ENCODE measurements at regions not wholly inside any gene's neighbourhood (a gene's known extent, or its start where the extent isn't known, plus 50 kb on each side); places are given as distances from the start of the nearest gene placed in this dataset.
A peak's percentile ranks its signal among the peaks of the same experiment; 100 is the strongest.

DNA sequence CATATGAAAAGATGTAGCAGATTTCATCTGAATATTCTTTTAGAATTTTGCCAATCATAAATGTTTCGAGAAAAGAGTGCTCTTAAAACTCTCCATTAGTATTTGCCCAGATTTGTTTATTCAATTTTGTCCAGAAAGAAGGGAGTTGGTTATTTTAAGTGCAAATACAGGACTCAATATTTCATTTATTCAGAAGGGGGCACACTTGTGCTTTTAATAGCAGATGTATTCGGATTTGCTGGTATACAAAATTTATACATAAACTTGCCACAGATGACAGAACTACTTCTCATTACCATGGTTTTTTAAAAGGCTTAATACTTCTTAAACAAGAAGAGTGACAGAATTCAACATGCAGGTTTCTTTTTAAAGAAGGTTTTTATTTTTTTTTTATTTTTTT lies 69.8 kb upstream of the GRM7 start:
- DNase-seq: no peak
- Histone ChIP-seq H3K36me3 (ENCODE audit: control insufficient read depth, insufficient read depth, low read length) (no peaks in the 10 kb centered on the region), H3K27me3 (ENCODE audit: control insufficient read depth, insufficient read depth, low read length, poor library complexity, severe bottlenecking) (no peaks in the 10 kb centered on the region), H3K4me3 (ENCODE audit: low read length) (no peak overlapping the region), H3K27ac (ENCODE audit: low read depth, low read length) (no peak overlapping the region), H3K9me3 (ENCODE audit: control insufficient read depth, low read length) (no peaks in the 10 kb centered on the region), H3K9ac (ENCODE audit: extremely low read depth, low read length, poor library complexity, severe bottlenecking) (no peak overlapping the region), H3K4me1 (ENCODE audit: control insufficient read depth, insufficient read depth, low read length) (no peaks in the 10 kb centered on the region)
- TF ChIP-seq, protein P1, sequence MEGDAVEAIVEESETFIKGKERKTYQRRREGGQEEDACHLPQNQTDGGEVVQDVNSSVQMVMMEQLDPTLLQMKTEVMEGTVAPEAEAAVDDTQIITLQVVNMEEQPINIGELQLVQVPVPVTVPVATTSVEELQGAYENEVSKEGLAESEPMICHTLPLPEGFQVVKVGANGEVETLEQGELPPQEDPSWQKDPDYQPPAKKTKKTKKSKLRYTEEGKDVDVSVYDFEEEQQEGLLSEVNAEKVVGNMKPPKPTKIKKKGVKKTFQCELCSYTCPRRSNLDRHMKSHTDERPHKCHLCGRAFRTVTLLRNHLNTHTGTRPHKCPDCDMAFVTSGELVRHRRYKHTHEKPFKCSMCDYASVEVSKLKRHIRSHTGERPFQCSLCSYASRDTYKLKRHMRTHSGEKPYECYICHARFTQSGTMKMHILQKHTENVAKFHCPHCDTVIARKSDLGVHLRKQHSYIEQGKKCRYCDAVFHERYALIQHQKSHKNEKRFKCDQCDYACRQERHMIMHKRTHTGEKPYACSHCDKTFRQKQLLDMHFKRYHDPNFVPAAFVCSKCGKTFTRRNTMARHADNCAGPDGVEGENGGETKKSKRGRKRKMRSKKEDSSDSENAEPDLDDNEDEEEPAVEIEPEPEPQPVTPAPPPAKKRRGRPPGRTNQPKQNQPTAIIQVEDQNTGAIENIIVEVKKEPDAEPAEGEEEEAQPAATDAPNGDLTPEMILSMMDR (conservative IDR thresholded peaks at IDR 0.05): no peak
- Mint-ChIP-seq H3K4me3 (no peak overlapping the region), H3K36me3 (ENCODE audit: low read depth) (no peaks in the 10 kb centered on the region), H3K9me3 (no peaks in the 10 kb centered on the region), H3K4me1 (no peaks in the 10 kb centered on the region), H3K27ac (no peak overlapping the region), H3K27me3 (ENCODE audit: insufficient read depth) (no peaks in the 10 kb centered on the region)
- 80% methylated on average over 2 of the region's 2 CpGs; no CpG with 5 or more reads in 1 of the 2 experiments for WGBS, 2 experiments (ENCODE audit: insufficient coverage in 1 of 2, insufficient read length in 1 of 2)

DNA sequence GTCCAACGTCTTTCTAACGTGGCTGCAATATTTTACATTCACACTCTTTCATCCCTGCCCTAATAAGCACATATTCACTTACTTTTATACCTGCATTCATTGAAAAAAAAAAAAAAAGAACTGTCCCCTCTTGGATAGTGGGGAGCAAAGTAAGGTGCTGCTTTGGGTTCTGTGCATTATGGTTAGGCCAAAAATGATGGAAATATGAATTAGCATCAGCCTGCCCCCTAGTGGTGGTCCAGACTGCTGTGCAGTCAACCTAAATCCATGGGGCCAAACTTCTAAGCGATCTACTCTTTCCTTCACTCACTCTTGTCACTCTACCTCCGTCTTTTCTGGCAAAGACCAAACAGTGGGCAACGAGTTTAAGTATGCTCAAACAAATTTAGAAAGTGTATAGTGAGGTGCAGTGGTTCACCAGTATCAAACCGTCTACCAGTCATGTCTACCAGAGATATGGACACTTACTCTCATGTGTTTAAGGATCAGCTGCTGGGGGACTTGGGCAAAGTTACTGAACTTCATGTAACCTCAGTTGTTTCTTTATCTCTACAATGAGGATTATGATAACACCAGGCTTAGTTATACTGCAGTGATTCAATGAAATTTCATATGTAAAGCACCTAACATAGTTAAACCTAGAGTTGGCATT lies 61.5 kb upstream of the GRM7 start:
- Mint-ChIP-seq H3K4me3 (no peak overlapping the region), H3K36me3 (ENCODE audit: low read depth) (no peaks in the 10 kb centered on the region), H3K27me3 (ENCODE audit: insufficient read depth) (no peaks in the 10 kb centered on the region), H3K4me1 (peaks cover 3% of the 10 kb centered on the region), H3K27ac (no peak overlapping the region), H3K9me3 (no peaks in the 10 kb centered on the region)
- 46% methylated on average over 4 of the region's 6 CpGs; no CpG with 5 or more reads in 1 of the 2 experiments for WGBS, 2 experiments (ENCODE audit: insufficient coverage in 1 of 2, insufficient read length in 1 of 2)
- TF ChIP-seq, protein P1 (conservative IDR thresholded peaks at IDR 0.05): peak; percentile 95
- H3K36me3 ChIP-seq (ENCODE audit: control insufficient read depth, insufficient read depth, low read length): no peaks in the 10 kb centered on the region
- peak; percentile 71 for DNase-seq
- no peaks in the 10 kb centered on the region for H3K9me3 ChIP-seq (ENCODE audit: control insufficient read depth, low read length)
- no peak overlapping the region for H3K9ac ChIP-seq (ENCODE audit: extremely low read depth, low read length, poor library complexity, severe bottlenecking)
- no peak overlapping the region for H3K4me3 ChIP-seq (ENCODE audit: low read length)
- H3K27me3 ChIP-seq (ENCODE audit: control insufficient read depth, insufficient read depth, low read length, poor library complexity, severe bottlenecking): no peaks in the 10 kb centered on the region
- no peak overlapping the region for H3K27ac ChIP-seq (ENCODE audit: low read depth, low read length)
- no peaks in the 10 kb centered on the region for H3K4me1 ChIP-seq (ENCODE audit: control insufficient read depth, insufficient read depth, low read length)

DNA sequence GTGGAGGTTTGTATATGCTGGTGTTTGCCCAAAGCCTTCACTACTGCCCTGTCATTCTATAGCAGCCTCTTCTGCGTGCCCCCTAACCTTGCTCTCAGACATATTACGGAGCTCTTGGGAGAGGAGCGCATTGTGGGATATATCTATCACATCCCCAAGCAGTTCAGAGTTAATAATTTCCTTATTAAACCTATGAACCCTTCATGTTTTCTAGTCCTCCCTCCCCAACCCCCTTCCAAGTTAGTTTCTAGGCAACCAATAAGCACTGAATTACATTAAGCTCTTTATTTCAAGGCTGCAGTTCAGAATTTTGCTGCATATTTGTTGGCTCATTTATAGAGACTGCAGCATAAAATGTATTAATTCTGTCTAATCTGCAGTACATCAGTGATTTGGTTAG lies 57.3 kb upstream of the GRM7 start:
- no peak overlapping the region for H3K9ac ChIP-seq (ENCODE audit: extremely low read depth, low read length, poor library complexity, severe bottlenecking)
- H3K9me3 Mint-ChIP-seq: no peaks in the 10 kb centered on the region
- peaks cover 3% of the 10 kb centered on the region for H3K4me1 Mint-ChIP-seq
- H3K27ac Mint-ChIP-seq: no peak overlapping the region
- H3K9me3 ChIP-seq (ENCODE audit: control insufficient read depth, low read length): no peaks in the 10 kb centered on the region
- H3K36me3 Mint-ChIP-seq (ENCODE audit: low read depth): no peaks in the 10 kb centered on the region
- no peaks in the 10 kb centered on the region for H3K36me3 ChIP-seq (ENCODE audit: control insufficient read depth, insufficient read depth, low read length)
- H3K27ac ChIP-seq (ENCODE audit: low read depth, low read length): no peak overlapping the region
- no peaks in the 10 kb centered on the region for H3K4me1 ChIP-seq (ENCODE audit: control insufficient read depth, insufficient read depth, low read length)
- 96 to 100% methylated on average over 2 to 3 of the region's 3 CpGs for WGBS, 2 experiments (ENCODE audit: insufficient coverage in 1 of 2, insufficient read length in 1 of 2)
- no peak for DNase-seq
- no peak overlapping the region for H3K4me3 Mint-ChIP-seq
- H3K27me3 Mint-ChIP-seq (ENCODE audit: insufficient read depth): no peaks in the 10 kb centered on the region
- no peaks in the 10 kb centered on the region for H3K27me3 ChIP-seq (ENCODE audit: control insufficient read depth, insufficient read depth, low read length, poor library complexity, severe bottlenecking)
- TF ChIP-seq, protein P1 (conservative IDR thresholded peaks at IDR 0.05): no peak
- H3K4me3 ChIP-seq (ENCODE audit: low read length): no peak overlapping the region

Measured in endodermal cell (in vitro differentiated cells).